ENCODE measurements at regions not wholly inside any gene's neighbourhood (a gene's known extent, or its start where the extent isn't known, plus 50 kb on each side); places are given as distances from the start of the nearest gene placed in this dataset.

DNA sequence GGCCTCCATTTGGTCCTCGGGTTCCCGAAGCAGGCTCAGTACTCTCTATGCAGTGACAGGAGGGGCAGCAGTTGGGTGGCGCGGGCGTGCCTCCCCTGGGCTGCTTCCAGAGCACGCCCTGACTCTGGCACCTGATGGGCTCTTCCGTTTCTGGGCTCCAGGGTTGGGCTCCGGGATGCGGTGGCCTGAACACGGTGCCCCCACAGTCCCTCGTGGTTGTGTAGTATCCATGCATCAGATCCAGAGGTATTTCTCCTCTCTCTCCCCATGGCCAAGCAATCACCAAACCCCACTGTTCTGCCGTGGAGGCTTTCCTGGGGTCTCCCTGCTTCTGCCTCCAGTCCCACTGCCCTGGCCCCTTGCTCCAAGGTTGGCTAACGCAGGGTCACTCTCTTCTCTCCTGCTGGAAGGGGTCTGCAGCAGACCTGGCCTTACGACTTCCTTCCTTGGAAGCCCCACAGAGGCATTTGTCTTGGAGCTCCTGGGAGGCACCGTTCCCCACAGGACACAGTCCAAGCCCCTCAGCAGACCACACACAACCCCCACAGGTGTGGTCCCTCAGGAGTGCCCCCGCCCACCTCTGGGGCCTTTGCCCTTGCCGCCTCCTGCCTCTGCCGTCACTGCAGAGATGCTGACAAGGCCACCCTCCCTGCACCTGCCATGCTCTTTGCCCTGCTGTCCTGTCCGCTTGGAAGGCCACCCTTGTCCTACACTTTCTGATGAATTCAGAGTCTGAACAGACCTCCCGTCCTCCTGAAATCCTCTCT is 136.6 kb upstream of the ASB18 start:
- no peak for TF ChIP-seq EZH2 (IDR thresholded peaks at IDR 0.05; ENCODE audit: borderline replicate concordance, low read length)
- TF ChIP-seq CTCF (IDR thresholded peaks at IDR 0.05; ENCODE audit: low read length), result no peak

Measured in OCI-LY1 (cell line).